SK-N-SH treated with all-trans-retinoic acid at 6 μM for 48 hours (cell line): ENCODE measurements at regions not wholly inside any gene's neighbourhood (a gene's known extent, or its start where the extent isn't known, plus 50 kb on each side); places are given as distances from the start of the nearest gene placed in this dataset.

Experiments
- ARNTL ChIP-seq: fragments of 450-650 bp; formaldehyde crosslinking; IDR thresholded peaks from 2 replicates; pipeline ENCODE4 v1.5.0; 2020; ENCODE audit warnings: low read depth, mild to moderate bottlenecking, moderate library complexity, borderline replicate concordance
- ESRRG ChIP-seq: fragments of 250-450 bp; sonication (Bioruptor Pico); IDR thresholded peaks from 2 replicates; pipeline ENCODE4 v1.6.1; 2021; ENCODE audit warnings: mild to moderate bottlenecking
- ISL1 ChIP-seq: fragments of 250-450 bp; sonication (Bioruptor Pico); IDR thresholded peaks from 2 replicates; pipeline ENCODE4 v2.1.2; 2022; ENCODE audit warnings: mild to moderate bottlenecking, moderate library complexity
- OSR1 ChIP-seq: fragments of 250-450 bp; sonication (Bioruptor Pico); IDR thresholded peaks from 2 replicates; pipeline ENCODE4 v1.8.0; 2022; ENCODE audit warnings: moderate library complexity, mild to moderate bottlenecking, inconsistent platforms
- RARB ChIP-seq: fragments of 250-450 bp; sonication (Bioruptor Pico); IDR thresholded peaks from 2 replicates; pipeline ENCODE4 v1.8.0; 2021; ENCODE audit warnings: mild to moderate bottlenecking, moderate library complexity
- ZFP3 ChIP-seq: fragments of 250-450 bp; sonication (Bioruptor Pico); IDR thresholded peaks from 2 replicates; pipeline ENCODE4 v1.5.0; 2020; ENCODE audit warnings: mild to moderate bottlenecking, moderate library complexity
- ZNF565 ChIP-seq: fragments of 450-650 bp; formaldehyde crosslinking; conservative IDR thresholded peaks from 2 replicates; pipeline ENCODE4 v1.5.0; 2020; ENCODE audit warnings: low read depth, mild to moderate bottlenecking, moderate library complexity
- ZNF70 ChIP-seq: fragments of 450-650 bp; formaldehyde crosslinking; IDR thresholded peaks from 2 replicates; pipeline ENCODE4 v1.5.0; 2020; ENCODE audit warnings: mild to moderate bottlenecking, moderate library complexity
- TF ChIP-seq, protein P1 (sequence below): fragments of 250-450 bp; sonication (Bioruptor Pico); IDR thresholded peaks from 2 replicates; pipeline ENCODE4 v1.8.0; 2020; ENCODE audit warnings: mild to moderate bottlenecking, moderate library complexity, borderline replicate concordance

DNA sequence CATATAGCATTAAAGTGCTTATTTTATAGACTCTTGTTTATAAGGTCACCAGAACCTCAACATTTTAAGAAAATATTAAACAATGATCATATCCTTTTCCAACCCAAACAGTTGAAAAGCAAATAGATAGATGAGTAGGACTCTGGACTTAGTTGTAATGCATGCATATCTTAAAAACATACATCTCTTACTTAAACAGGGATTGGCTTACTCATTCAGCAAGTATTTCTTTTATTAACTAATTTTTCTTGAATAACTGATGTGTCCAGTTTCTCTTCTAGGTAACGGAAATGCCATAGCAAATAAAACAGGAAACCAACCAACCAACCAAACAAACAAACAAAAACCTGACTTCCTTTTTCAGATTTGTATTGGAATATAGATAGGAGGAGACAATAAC is 70.9 kb upstream of the NBPF4 start:
- TF ChIP-seq, protein P1, sequence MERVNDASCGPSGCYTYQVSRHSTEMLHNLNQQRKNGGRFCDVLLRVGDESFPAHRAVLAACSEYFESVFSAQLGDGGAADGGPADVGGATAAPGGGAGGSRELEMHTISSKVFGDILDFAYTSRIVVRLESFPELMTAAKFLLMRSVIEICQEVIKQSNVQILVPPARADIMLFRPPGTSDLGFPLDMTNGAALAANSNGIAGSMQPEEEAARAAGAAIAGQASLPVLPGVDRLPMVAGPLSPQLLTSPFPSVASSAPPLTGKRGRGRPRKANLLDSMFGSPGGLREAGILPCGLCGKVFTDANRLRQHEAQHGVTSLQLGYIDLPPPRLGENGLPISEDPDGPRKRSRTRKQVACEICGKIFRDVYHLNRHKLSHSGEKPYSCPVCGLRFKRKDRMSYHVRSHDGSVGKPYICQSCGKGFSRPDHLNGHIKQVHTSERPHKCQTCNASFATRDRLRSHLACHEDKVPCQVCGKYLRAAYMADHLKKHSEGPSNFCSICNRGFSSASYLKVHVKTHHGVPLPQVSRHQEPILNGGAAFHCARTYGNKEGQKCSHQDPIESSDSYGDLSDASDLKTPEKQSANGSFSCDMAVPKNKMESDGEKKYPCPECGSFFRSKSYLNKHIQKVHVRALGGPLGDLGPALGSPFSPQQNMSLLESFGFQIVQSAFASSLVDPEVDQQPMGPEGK (CRISPR knock-in tag) = no peak
- TF ChIP-seq ISL1 (CRISPR knock-in tag) (no peak), RARB (no peak), ZFP3 (CRISPR knock-in tag) (no peak), ZNF565 (CRISPR knock-in tag) (no peak), ZNF70 (CRISPR knock-in tag) (no peak), ESRRG (CRISPR knock-in tag) (no peak), OSR1 (CRISPR knock-in tag) (no peak), ARNTL (CRISPR knock-in tag) (no peak)
